SK-N-SH treated with all-trans-retinoic acid at 6 μM for 48 hours (cell line): ENCODE measurements at regions not wholly inside any gene's neighbourhood (a gene's known extent, or its start where the extent isn't known, plus 50 kb on each side); places are given as distances from the start of the nearest gene placed in this dataset.

ENCODE experiments used
- ATAC-seq: fragments of 200-7000 bp; cut with Tn5 transposase; 3 replicates; pipeline ENCODE4 v1.9.1; 2020; ENCODE audit warnings: mild to moderate bottlenecking, moderate library complexity
- ARNTL ChIP-seq: fragments of 450-650 bp; formaldehyde crosslinking; IDR thresholded peaks from 2 replicates; pipeline ENCODE4 v1.5.0; 2020; ENCODE audit warnings: low read depth, mild to moderate bottlenecking, moderate library complexity, borderline replicate concordance
- BACH2 ChIP-seq: fragments of 250-450 bp; sonication (Bioruptor Pico); IDR thresholded peaks from 2 replicates; pipeline ENCODE4 v1.9.0; 2021; ENCODE audit warnings: mild to moderate bottlenecking, borderline replicate concordance
- CSDC2 ChIP-seq: fragments of 250-450 bp; sonication (Bioruptor Pico); IDR thresholded peaks from 2 replicates; pipeline ENCODE4 v1.5.0; 2020; ENCODE audit warnings: mild to moderate bottlenecking, moderate library complexity
- ESRRG ChIP-seq: fragments of 250-450 bp; sonication (Bioruptor Pico); IDR thresholded peaks from 2 replicates; pipeline ENCODE4 v1.6.1; 2021; ENCODE audit warnings: mild to moderate bottlenecking
- GLIS3 ChIP-seq: fragments of 250-450 bp; sonication (Bioruptor Pico); IDR thresholded peaks from 2 replicates; pipeline ENCODE4 v1.5.0; 2020; ENCODE audit warnings: mild to moderate bottlenecking, moderate library complexity
- ISL1 ChIP-seq: fragments of 250-450 bp; sonication (Bioruptor Pico); IDR thresholded peaks from 2 replicates; pipeline ENCODE4 v2.1.2; 2022; ENCODE audit warnings: mild to moderate bottlenecking, moderate library complexity
- OSR1 ChIP-seq: fragments of 250-450 bp; sonication (Bioruptor Pico); IDR thresholded peaks from 2 replicates; pipeline ENCODE4 v1.8.0; 2022; ENCODE audit warnings: moderate library complexity, mild to moderate bottlenecking, inconsistent platforms
- PPARA ChIP-seq: fragments of 250-450 bp; sonication (Bioruptor Pico); IDR thresholded peaks from 2 replicates; pipeline ENCODE4 v1.5.0; 2020; ENCODE audit warnings: mild to moderate bottlenecking, borderline replicate concordance
- RARB ChIP-seq: fragments of 250-450 bp; sonication (Bioruptor Pico); IDR thresholded peaks from 2 replicates; pipeline ENCODE4 v1.8.0; 2021; ENCODE audit warnings: mild to moderate bottlenecking, moderate library complexity
- SNAI2 ChIP-seq: fragments of 250-450 bp; sonication (Bioruptor Pico); IDR thresholded peaks from 2 replicates; pipeline ENCODE4 v1.5.0; 2020; ENCODE audit warnings: mild to moderate bottlenecking, moderate library complexity
- TOX ChIP-seq: fragments of 250-450 bp; sonication (Bioruptor Pico); IDR thresholded peaks from 2 replicates; pipeline ENCODE4 v1.8.0; 2021; ENCODE audit warnings: mild to moderate bottlenecking, moderate library complexity, borderline replicate concordance
- ZC3H10 ChIP-seq: fragments of 250-450 bp; sonication (Bioruptor Pico); IDR thresholded peaks from 2 replicates; pipeline ENCODE4 v1.5.1; 2021; ENCODE audit warnings: mild to moderate bottlenecking, moderate library complexity
- ZFP30 ChIP-seq: fragments of 450-650 bp; formaldehyde crosslinking; IDR thresholded peaks from 2 replicates; pipeline ENCODE4 v1.5.0; 2022; ENCODE audit warnings: mild to moderate bottlenecking, moderate library complexity
- ZNF565 ChIP-seq: fragments of 450-650 bp; formaldehyde crosslinking; conservative IDR thresholded peaks from 2 replicates; pipeline ENCODE4 v1.5.0; 2020; ENCODE audit warnings: low read depth, mild to moderate bottlenecking, moderate library complexity
- ZNF70 ChIP-seq: fragments of 450-650 bp; formaldehyde crosslinking; IDR thresholded peaks from 2 replicates; pipeline ENCODE4 v1.5.0; 2020; ENCODE audit warnings: mild to moderate bottlenecking, moderate library complexity
- ZNF8 ChIP-seq: fragments of 450-650 bp; formaldehyde crosslinking; IDR thresholded peaks from 2 replicates; pipeline ENCODE4 v1.5.0; 2020; ENCODE audit warnings: mild to moderate bottlenecking, moderate library complexity
- TF ChIP-seq, protein P1 (sequence below): fragments of 250-450 bp; sonication (Bioruptor Pico); IDR thresholded peaks from 2 replicates; pipeline ENCODE4 v1.8.0; 2021; ENCODE audit warnings: low read depth, mild to moderate bottlenecking, moderate library complexity, borderline replicate concordance
- TF ChIP-seq, protein P2 (sequence below): fragments of 250-450 bp; sonication (Bioruptor Pico); IDR thresholded peaks from 2 replicates; pipeline ENCODE4 v1.5.0; 2020; ENCODE audit warnings: mild to moderate bottlenecking, moderate library complexity
- TF ChIP-seq, protein P3 (sequence below): fragments of 250-450 bp; sonication (Bioruptor Pico); IDR thresholded peaks from 2 replicates; pipeline ENCODE4 v1.5.1; 2020; ENCODE audit warnings: low read depth, mild to moderate bottlenecking, moderate library complexity
- TF ChIP-seq, protein P4 (sequence below): fragments of 250-450 bp; sonication (Bioruptor Pico); IDR thresholded peaks from 2 replicates; pipeline ENCODE4 v1.8.0; 2020; ENCODE audit warnings: mild to moderate bottlenecking, moderate library complexity, borderline replicate concordance
- TF ChIP-seq, protein P5 (sequence below): fragments of 250-450 bp; sonication (Bioruptor Pico); IDR thresholded peaks from 2 replicates; pipeline ENCODE4 v1.5.1; 2021; ENCODE audit warnings: mild to moderate bottlenecking, moderate library complexity

DNA sequence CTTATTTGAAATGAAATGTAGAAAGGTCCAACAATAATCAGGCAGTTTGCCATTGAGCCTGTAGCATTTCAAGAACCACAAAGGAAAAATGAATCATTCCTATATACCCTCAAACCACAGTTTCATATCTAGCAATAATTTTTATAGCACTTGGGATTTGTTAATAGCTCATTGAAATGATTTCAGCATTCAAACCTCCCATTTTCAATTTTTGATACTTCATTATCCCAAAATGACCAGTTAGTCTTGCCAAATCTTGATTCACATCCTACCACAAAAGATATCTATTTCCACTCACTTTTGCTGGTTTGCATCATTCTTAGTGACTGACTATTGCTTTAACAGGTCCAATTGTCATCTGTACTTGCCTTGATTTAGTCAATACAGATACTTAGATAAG lies 790.1 kb downstream of the TLE1 start:
- TF ChIP-seq SNAI2 (CRISPR knock-in tag) (no peak), ISL1 (CRISPR knock-in tag) (peak; percentile 69), ZNF70 (no peak)
- TF ChIP-seq, protein P1, sequence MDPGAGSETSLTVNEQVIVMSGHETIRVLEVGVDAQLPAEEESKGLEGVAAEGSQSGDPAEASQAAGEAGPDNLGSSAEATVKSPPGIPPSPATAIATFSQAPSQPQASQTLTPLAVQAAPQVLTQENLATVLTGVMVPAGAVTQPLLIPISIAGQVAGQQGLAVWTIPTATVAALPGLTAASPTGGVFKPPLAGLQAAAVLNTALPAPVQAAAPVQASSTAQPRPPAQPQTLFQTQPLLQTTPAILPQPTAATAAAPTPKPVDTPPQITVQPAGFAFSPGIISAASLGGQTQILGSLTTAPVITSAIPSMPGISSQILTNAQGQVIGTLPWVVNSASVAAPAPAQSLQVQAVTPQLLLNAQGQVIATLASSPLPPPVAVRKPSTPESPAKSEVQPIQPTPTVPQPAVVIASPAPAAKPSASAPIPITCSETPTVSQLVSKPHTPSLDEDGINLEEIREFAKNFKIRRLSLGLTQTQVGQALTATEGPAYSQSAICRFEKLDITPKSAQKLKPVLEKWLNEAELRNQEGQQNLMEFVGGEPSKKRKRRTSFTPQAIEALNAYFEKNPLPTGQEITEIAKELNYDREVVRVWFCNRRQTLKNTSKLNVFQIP (CRISPR knock-in tag) = no peak
- TF ChIP-seq, all 23 proteins: peak for 1
- no peak for ATAC-seq

DNA sequence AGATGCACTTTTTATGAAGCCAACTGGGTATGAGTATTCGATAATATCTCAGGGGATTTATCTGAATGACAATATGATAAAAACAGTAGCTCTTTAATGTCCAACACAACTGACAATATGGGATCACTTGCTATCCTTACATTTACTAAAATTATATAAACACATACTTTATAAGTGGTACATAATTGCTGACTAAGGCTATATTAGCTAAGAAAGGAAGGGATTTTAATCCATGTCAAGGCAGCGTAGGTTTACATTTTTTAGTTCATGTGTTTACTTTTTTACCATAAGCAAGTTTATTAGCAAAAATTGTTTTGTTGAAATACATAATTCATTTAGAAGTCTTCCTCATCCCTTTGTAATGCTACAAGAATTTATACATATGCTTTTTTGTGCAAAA lies 796.2 kb downstream of the TLE1 start:
- TF ChIP-seq ZNF565 (CRISPR knock-in tag) (no peak), BACH2 (no peak), ARNTL (CRISPR knock-in tag) (no peak), ZC3H10 (no peak), PPARA (no peak), ZFP30 (CRISPR knock-in tag) (no peak), ZNF70 (no peak), CSDC2 (CRISPR knock-in tag) (no peak), TOX (CRISPR knock-in tag) (no peak), ZNF8 (no peak), GLIS3 (CRISPR knock-in tag) (no peak), ESRRG (CRISPR knock-in tag) (no peak), OSR1 (CRISPR knock-in tag) (no peak), SNAI2 (CRISPR knock-in tag) (no peak)
- TF ChIP-seq, protein P2, sequence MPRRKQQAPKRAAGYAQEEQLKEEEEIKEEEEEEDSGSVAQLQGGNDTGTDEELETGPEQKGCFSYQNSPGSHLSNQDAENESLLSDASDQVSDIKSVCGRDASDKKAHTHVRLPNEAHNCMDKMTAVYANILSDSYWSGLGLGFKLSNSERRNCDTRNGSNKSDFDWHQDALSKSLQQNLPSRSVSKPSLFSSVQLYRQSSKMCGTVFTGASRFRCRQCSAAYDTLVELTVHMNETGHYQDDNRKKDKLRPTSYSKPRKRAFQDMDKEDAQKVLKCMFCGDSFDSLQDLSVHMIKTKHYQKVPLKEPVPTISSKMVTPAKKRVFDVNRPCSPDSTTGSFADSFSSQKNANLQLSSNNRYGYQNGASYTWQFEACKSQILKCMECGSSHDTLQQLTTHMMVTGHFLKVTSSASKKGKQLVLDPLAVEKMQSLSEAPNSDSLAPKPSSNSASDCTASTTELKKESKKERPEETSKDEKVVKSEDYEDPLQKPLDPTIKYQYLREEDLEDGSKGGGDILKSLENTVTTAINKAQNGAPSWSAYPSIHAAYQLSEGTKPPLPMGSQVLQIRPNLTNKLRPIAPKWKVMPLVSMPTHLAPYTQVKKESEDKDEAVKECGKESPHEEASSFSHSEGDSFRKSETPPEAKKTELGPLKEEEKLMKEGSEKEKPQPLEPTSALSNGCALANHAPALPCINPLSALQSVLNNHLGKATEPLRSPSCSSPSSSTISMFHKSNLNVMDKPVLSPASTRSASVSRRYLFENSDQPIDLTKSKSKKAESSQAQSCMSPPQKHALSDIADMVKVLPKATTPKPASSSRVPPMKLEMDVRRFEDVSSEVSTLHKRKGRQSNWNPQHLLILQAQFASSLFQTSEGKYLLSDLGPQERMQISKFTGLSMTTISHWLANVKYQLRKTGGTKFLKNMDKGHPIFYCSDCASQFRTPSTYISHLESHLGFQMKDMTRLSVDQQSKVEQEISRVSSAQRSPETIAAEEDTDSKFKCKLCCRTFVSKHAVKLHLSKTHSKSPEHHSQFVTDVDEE = no peak
- TF ChIP-seq, protein P3, sequence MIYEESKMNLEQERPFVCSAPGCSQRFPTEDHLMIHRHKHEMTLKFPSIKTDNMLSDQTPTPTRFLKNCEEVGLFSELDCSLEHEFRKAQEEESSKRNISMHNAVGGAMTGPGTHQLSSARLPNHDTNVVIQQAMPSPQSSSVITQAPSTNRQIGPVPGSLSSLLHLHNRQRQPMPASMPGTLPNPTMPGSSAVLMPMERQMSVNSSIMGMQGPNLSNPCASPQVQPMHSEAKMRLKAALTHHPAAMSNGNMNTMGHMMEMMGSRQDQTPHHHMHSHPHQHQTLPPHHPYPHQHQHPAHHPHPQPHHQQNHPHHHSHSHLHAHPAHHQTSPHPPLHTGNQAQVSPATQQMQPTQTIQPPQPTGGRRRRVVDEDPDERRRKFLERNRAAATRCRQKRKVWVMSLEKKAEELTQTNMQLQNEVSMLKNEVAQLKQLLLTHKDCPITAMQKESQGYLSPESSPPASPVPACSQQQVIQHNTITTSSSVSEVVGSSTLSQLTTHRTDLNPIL = no peak
- TF ChIP-seq, protein P1 (CRISPR knock-in tag) = no peak
- TF ChIP-seq, protein P4, sequence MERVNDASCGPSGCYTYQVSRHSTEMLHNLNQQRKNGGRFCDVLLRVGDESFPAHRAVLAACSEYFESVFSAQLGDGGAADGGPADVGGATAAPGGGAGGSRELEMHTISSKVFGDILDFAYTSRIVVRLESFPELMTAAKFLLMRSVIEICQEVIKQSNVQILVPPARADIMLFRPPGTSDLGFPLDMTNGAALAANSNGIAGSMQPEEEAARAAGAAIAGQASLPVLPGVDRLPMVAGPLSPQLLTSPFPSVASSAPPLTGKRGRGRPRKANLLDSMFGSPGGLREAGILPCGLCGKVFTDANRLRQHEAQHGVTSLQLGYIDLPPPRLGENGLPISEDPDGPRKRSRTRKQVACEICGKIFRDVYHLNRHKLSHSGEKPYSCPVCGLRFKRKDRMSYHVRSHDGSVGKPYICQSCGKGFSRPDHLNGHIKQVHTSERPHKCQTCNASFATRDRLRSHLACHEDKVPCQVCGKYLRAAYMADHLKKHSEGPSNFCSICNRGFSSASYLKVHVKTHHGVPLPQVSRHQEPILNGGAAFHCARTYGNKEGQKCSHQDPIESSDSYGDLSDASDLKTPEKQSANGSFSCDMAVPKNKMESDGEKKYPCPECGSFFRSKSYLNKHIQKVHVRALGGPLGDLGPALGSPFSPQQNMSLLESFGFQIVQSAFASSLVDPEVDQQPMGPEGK (CRISPR knock-in tag) = no peak
- TF ChIP-seq, protein P5, sequence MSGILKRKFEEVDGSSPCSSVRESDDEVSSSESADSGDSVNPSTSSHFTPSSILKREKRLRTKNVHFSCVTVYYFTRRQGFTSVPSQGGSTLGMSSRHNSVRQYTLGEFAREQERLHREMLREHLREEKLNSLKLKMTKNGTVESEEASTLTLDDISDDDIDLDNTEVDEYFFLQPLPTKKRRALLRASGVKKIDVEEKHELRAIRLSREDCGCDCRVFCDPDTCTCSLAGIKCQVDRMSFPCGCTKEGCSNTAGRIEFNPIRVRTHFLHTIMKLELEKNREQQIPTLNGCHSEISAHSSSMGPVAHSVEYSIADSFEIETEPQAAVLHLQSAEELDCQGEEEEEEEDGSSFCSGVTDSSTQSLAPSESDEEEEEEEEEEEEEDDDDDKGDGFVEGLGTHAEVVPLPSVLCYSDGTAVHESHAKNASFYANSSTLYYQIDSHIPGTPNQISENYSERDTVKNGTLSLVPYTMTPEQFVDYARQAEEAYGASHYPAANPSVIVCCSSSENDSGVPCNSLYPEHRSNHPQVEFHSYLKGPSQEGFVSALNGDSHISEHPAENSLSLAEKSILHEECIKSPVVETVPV (CRISPR knock-in tag) = no peak
- ATAC-seq = no peak

DNA sequence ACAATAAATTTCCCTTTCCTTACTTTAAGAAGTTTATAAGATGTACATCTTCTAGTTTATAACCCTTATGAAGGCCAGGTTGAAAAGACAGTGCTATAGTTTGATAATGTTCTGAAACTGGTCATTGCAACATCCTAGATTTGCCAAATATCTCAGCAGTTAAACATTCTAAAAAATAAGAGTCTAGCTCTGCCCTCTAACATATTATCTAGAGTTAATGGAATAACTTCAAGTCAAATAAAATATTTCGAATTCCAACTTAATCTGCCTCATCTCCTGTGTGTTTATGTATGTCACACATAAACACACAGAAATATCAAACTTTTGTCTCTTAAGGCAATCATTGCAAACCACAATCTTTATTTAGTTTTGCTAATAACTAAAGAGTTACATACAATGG lies 796.6 kb downstream of the TLE1 start:
- no peak for ATAC-seq
- TF ChIP-seq, protein P4 (CRISPR knock-in tag) = no peak
- no peak for TF ChIP-seq ZFP30 (CRISPR knock-in tag)
- TF ChIP-seq RARB (CRISPR knock-in tag) = no peak
